ENCODE measurements at regions not wholly inside any gene's neighbourhood (a gene's known extent, or its start where the extent isn't known, plus 50 kb on each side); places are given as distances from the start of the nearest gene placed in this dataset.

GRCh38 chr14:31992011-31992447 lies 85.1 kb upstream of the ARHGAP5 start:
- DNase-seq (ENCODE audit: low spot score in 2 of 2), result no peak
- no peak for FAIRE-seq

DNA sequence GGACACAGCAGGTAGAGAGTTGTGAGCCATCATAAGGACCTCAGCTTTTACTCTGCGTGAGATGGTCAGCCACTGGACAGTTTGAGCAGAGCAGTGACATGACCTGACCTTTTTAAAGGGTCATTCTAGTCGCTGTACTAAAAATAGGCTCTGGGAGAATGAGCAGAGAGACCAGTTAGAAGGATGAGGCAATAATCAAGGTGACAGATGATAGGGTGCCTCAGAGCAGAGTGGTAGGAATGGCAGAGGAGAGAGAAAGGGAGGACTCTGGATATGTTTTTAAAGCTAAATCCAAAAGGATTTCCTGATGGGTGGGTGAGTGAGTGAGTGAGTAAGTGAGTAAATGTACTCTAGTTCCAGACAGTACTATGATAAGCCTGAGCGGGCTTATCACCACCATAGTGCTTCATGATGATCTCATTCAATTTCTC lies 83.6 kb upstream of the ARHGAP5 start:
- FAIRE-seq, result no peak
- no peak for DNase-seq (ENCODE audit: low spot score in 2 of 2)

DNA sequence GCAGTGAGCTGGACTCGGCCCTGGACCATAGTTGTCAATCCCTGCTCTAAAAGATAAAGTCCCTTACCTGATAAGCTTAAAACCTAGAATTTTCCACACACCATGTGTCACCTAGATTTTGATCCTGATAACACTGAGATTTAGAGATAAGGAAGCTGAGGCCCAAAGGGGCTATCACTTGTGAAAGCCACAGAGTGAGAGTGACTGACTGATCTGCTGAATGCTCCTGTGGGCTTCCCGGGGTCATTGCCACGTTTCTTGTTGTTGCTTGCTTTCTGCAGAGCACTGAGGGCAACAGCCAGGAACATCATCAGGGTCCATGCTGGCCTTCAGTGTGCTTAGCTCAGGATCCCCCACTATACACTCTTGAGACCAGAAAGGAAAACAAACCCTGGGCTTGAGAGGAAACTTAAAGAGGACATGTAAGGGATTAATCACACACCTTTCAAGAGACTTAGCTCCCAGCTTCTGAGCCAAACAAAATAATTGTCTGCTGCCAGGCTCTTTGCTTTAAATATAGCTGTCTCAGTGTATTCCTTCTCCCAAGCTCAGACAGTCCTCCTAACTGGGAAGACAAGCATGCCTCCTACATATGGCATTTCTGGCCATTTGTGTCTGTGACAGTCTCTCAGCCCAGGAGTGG lies 82.6 kb upstream of the ARHGAP5 start:
- FAIRE-seq (no peak), DNase-seq (ENCODE audit: low spot score in 2 of 2) (no peak)

DNA sequence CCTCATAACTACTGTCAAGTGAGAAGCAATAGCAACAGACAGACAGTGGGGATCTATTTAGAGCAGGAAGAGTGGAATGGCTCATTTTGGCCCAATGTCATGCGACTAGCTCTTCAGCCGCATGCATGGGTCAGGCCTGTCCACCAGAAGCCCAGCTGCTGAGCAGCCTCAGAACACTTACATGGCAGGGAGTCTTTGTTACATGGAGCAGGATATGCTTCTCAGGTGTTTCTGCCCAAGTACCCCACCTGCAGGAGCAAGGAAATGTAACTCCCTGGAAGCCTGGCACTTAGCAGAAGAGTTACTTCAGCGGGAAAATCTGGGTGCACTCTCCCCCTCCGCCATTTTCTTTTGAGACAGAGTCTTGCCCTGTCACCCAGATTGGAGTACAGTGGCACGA lies 73.5 kb upstream of the ARHGAP5 start:
- DNase-seq (ENCODE audit: low spot score in 2 of 2) (no peak), FAIRE-seq (no peak)

- FAIRE-seq, result no peak
- DNase-seq (ENCODE audit: low spot score in 2 of 2), result no peak
Observed at GRCh38 chr14:32004300-32004699, 72.8 kb upstream of the ARHGAP5 start.

DNA sequence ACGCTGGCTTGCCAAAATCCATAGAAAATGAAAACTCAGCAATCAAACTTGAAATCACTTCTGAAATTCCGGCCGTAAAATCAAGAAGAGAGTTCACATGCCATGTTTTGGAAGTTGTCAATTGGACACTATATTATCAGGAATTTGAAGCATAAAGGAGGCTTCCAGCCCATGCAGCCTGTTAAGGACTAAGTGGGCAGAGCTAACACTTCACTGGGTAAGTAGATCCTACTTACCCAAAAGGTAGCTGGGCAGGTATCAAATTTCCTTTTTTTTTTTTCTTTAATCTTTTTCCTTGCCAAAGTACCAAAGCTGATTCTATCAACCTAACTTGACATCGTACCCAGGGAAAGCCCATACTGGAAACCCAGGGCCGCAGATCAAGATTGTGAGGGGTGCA lies 71.5 kb upstream of the ARHGAP5 start:
- FAIRE-seq (no peak), DNase-seq (ENCODE audit: low spot score in 2 of 2) (no peak)

GRCh38 chr14:32006263-32007110 lies 70.6 kb upstream of the ARHGAP5 start:
- FAIRE-seq (no peak), DNase-seq (ENCODE audit: low spot score in 2 of 2) (no peak)

GRCh38 chr14:32007755-32008362 lies 69.2 kb upstream of the ARHGAP5 start:
- DNase-seq (ENCODE audit: low spot score in 2 of 2) (no peak), FAIRE-seq (no peak)

DNA sequence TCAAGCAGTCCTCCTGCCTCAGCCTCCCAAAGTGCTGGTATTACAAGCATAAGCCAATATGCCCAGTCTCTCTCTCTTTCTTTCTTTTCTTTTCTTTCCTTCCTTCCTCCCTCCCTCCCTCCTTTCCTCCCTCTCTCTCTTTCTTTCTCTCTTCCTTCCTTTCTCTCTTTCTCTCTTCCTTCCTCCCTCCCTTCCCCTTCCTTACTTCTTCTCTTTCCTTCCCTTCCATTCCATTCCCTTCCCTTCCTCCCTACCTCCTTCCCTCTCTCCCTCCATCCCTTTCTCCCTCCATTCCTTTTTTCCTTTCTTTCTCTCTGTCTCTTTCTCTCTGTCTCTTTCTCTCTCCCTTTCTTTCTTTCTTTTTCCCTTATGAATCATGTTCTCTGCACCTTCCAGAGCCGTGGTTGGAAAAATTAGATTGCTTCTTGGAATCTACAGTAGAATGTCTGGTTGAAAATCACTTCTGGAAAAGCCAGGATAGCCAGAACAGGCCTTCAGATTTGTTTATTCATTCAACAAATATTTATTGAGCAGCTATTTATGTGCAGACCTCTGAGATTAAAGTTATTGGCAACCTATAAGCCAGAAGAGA lies 68.4 kb upstream of the ARHGAP5 start:
- FAIRE-seq (no peak), DNase-seq (ENCODE audit: low spot score in 2 of 2) (no peak)

DNA sequence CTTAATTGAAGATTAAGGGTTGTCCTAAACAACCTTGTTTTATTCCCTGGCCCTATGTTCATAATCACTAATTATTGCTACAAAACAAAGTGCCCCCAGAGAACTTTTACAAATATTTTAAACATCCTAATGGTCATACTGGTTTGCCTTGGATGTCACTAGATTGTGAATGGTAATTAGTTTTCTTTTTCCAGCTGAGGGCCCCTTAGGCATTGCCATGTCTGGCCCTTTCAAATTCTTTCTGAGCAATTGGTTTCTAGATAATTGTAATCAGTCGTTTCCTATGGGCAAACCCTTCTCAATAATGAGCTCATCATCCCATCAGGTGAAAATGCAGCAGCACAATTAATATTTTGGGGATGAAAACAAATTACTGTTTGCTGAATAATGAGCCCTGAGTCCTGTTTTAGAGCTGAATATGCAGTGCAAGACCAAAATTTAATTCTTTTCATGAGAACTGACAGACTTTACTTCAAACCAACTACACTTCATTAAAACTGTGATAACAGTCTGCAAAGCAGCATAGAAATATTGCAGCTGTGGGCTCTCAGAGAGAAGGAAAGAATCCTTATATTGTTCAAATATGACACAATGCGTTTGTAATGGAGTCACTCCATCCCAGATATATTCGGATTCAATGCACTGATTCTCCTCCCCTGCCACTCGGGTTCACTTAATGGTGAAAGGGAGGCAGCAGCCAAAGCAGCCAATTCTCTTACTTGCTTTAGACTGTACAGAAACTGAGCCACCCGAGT lies 67.7 kb upstream of the ARHGAP5 start:
- no peak for FAIRE-seq
- DNase-seq (ENCODE audit: low spot score in 2 of 2), result no peak

DNA sequence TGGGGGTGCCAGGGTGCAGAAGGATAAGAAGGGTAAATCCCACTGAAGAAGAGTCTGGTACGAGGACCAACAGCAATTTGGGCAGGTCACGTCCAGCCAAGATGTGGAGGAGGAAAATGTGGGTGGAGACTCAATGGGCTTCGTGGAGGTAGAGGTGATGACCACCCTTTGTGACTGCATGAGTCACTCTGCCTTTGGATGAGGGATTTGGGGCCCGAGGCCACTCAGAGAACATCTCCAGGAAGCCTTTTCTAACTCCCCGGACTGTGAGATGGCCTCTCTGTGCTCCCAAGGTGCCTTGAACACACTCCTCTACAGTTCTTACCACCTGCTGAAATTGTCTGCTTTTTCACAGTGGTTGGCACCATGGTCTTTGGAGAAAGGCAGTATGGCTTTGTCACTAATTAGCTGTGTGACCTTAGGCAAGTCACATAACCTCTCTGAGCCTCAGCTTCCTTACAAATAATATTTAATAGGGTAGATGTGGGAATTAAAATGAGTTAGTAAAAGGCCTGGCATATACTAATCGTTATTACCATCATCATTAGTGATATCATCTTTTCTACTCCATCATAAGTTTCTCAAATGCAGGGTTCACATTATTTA lies 67.0 kb upstream of the ARHGAP5 start:
- no peak for DNase-seq (ENCODE audit: low spot score in 2 of 2)
- FAIRE-seq, result no peak

DNA sequence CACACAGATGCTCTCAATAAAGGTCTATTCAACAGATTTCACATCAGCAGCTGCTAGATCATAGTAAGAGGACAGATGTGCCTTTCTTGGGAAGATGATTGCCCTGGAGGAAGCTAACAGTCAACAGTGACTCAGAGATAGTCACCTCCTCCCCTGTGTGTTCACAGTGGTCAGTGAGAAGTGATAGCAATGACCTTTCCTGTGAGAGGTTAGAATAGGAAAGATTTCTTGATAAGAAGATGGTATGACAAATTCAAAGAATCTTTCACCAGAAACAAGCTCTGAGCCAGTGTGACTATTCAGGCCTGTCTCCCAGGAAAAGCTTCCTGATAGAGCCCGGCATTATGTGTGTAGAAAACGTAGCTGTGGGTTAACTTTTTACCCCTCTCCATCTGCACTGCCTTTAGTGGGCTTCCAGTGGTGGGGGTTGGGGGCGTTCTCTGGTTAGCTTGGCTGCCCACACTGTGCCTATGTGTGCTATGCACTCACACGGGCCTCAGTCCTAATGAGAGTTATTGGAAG lies 66.4 kb upstream of the ARHGAP5 start:
- FAIRE-seq (no peak), DNase-seq (ENCODE audit: low spot score in 2 of 2) (no peak)

- DNase-seq (ENCODE audit: low spot score in 2 of 2) (no peak), FAIRE-seq (no peak)
Observed at GRCh38 chr14:32011225-32011624, 65.9 kb upstream of the ARHGAP5 start.

DNA sequence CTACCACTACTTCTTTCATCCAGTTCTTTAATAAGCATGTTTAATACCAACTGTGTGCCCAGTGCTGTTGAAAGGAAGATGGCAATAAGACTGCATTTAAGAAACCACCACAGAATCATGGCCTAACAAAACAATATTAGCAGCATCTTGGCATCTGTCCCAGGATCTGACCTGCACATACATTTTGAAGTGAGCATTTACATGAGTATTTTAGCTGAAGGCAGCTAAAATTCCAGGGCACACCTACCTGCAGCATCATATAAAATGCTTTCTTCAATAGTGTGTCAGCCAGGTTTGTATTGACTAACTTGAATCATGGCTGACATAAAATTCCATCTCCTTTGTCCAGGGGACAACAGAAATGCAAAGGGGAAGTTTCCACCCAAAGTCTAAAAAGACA lies 65.0 kb upstream of the ARHGAP5 start:
- FAIRE-seq (no peak), DNase-seq (ENCODE audit: low spot score in 2 of 2) (no peak)

GRCh38 chr14:32012571-32012970 lies 64.5 kb upstream of the ARHGAP5 start:
- DNase-seq (ENCODE audit: low spot score in 2 of 2), result no peak
- no peak for FAIRE-seq

GRCh38 chr14:32013083-32013482 lies 64.0 kb upstream of the ARHGAP5 start:
- DNase-seq (ENCODE audit: low spot score in 2 of 2) (no peak), FAIRE-seq (no peak)

DNA sequence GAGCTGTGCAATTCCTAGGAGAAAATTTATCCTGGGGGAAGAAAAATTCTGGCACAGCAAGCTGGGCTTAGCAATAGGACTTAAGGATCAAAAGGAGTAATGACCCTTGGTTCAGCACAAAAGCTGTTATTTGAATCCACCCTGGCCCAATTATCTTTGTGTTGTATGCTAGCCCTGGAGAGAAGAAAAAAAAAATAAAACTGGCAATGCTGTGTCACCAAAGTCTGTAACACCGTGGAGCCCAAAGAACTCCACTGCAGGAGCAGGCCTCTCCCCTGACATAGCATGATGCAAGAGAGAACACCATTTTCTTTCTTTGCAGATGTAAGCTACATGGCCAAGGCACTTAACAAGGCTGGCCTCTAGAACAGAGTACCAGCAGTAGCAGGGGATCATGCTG lies 63.0 kb upstream of the ARHGAP5 start:
- DNase-seq (ENCODE audit: low spot score in 2 of 2), result no peak

GRCh38 chr14:32014498-32014897 lies 62.6 kb upstream of the ARHGAP5 start:
- no peak for FAIRE-seq
- DNase-seq (ENCODE audit: low spot score in 2 of 2), result no peak

More for the DNA sequence above, 63.0 kb upstream of the ARHGAP5 start:
- FAIRE-seq, result no peak

DNA sequence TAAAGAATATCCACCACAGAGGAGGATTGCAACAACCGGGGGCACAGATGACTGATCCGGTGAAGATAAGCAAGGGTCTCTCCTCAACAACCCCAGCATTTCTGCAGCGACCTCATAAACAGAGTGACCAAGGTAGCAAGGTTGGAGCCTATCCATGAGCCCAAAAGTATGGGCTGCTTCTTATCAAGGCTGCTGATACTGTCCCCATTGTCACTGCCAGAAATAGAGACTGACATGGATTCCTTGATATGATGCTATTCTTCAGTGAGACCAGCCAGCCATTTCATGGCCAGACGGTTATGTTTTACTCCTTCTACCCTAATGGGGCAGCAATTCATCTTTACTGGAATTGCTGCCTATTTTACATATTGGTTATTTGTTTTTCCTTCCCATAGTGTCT lies 61.9 kb upstream of the ARHGAP5 start:
- FAIRE-seq, result no peak

GRCh38 chr14:32017587-32017986 lies 59.5 kb upstream of the ARHGAP5 start:
- DNase-seq (ENCODE audit: low spot score in 2 of 2) (no peak), FAIRE-seq (no peak)

More for the DNA sequence above, 61.9 kb upstream of the ARHGAP5 start:
- no peak for DNase-seq (ENCODE audit: low spot score in 2 of 2)
